IMR-90 (cell line): ENCODE measurements at regions not wholly inside any gene's neighbourhood (a gene's known extent, or its start where the extent isn't known, plus 50 kb on each side); places are given as distances from the start of the nearest gene placed in this dataset.

ENCODE experiments used
- ATAC-seq: fragments of 200-7000 bp; cut with Tn5 transposase; 2 replicates; pipeline ENCODE4 v1.9.1; 2020; ENCODE audit warnings: low read depth, mild to moderate bottlenecking, moderate library complexity
- BruUV-seq: library from RNA; stranded (reverse); fragments of 400-500 nt; replicated peaks from 2 replicates; lab custom pipeline; 2021; lab: Mats Ljungman, UMichigan
- CTCF ChIA-PET: fragments of 300-600 bp; formaldehyde crosslinking; extraction: SDS; loops from one replicate; lab custom pipeline; 2021; ENCODE audit warnings: antibody characterized with exemption; lab: Yijun Ruan, JAX
- POLR2A ChIA-PET: fragments of 300-600 bp; sonication (Branson Sonifier 250); formaldehyde crosslinking; loops from one replicate; lab custom pipeline; 2022; ENCODE audit warnings: antibody characterized with exemption; ENCODE audit not compliant: unreplicated experiment; lab: Charles Lee
- DNase-seq: peaks from one replicate; pipeline ENCODE4 v3.0.0; 2013
- H2AFZ ChIP-seq: replicated peaks from 2 replicates; pipeline ENCODE3; 2013; ENCODE audit warnings: low read length, mild to moderate bottlenecking; ENCODE audit not compliant: poor library complexity
- H2AK5ac ChIP-seq: 2 replicates; pipeline ENCODE4 v1.6.1; 2013; ENCODE audit warnings: low read depth, low read length, inconsistent platforms
- H2AK9ac ChIP-seq: replicated peaks from 2 replicates; pipeline ENCODE3; 2013; ENCODE audit warnings: mild to moderate bottlenecking, low read depth, low read length, moderate library complexity; ENCODE audit not compliant: poor library complexity
- H2BK120ac ChIP-seq: 2 replicates; pipeline ENCODE4 v1.6.1; 2013; ENCODE audit warnings: low read depth, low read length, inconsistent platforms
- H2BK15ac ChIP-seq: 3 replicates; pipeline ENCODE4 v1.6.1; 2013; ENCODE audit warnings: low read depth, low read length, inconsistent platforms
- H2BK20ac ChIP-seq: 2 replicates; pipeline ENCODE4 v1.6.1; 2013; ENCODE audit warnings: low read depth, mild to moderate bottlenecking, inconsistent platforms, low read length, moderate library complexity
- H2BK5ac ChIP-seq: 2 replicates; pipeline ENCODE4 v1.6.1; 2013; ENCODE audit warnings: mild to moderate bottlenecking, low read depth, low read length, inconsistent platforms; ENCODE audit not compliant: poor library complexity, severe bottlenecking
- H3K14ac ChIP-seq: replicated peaks from 2 replicates; pipeline ENCODE4 v1.6.1; 2013; ENCODE audit warnings: low read depth, low read length, inconsistent platforms
- H3K18ac ChIP-seq: 2 replicates; pipeline ENCODE4 v1.6.1; 2013; ENCODE audit warnings: low read depth, low read length, control low read depth
- H3K23ac ChIP-seq: 2 replicates; pipeline ENCODE4 v1.6.1; 2013; ENCODE audit warnings: low read depth, low read length, inconsistent platforms
- H3K27ac ChIP-seq: 2 replicates; pipeline ENCODE4 v1.5.1; 2013; ENCODE audit warnings: mild to moderate bottlenecking, control low read depth, low read length; ENCODE audit not compliant: insufficient read depth
- H3K27me3 ChIP-seq: 2 replicates; pipeline ENCODE4 v1.6.1; 2013; ENCODE audit warnings: low read length; ENCODE audit not compliant: control insufficient read depth, insufficient read depth
- H3K36me3 ChIP-seq: 2 replicates; pipeline ENCODE4 v1.6.1; 2013; ENCODE audit warnings: low read length, mixed read lengths; ENCODE audit not compliant: control insufficient read depth, insufficient read depth
- H3K4ac ChIP-seq: 2 replicates; pipeline ENCODE4 v1.6.1; 2013; ENCODE audit warnings: low read depth, low read length, inconsistent platforms
- H3K4me1 ChIP-seq: 2 replicates; pipeline ENCODE4 v1.6.1; 2013; ENCODE audit warnings: low read length, mixed read lengths; ENCODE audit not compliant: control insufficient read depth, insufficient read depth
- H3K4me2 ChIP-seq: 2 replicates; pipeline ENCODE4 v1.6.1; 2013; ENCODE audit warnings: low read depth, mild to moderate bottlenecking, control low read depth, low read length, moderate library complexity
- H3K4me3 ChIP-seq: 2 replicates; pipeline ENCODE4 v1.5.1; 2013; ENCODE audit warnings: low read depth, mild to moderate bottlenecking, control low read depth, low read length, moderate library complexity; ENCODE audit not compliant: insufficient read depth
- H3K56ac ChIP-seq: 2 replicates; pipeline ENCODE4 v1.6.1; 2013; ENCODE audit warnings: low read length, inconsistent platforms; ENCODE audit not compliant: insufficient read depth; ENCODE audit errors: extremely low read depth
- H3K79me1 ChIP-seq, 2 experiments: 2 replicates each; pipeline ENCODE4 v1.6.1; 2013; ENCODE audit warnings: low read length in 2 of 2, inconsistent platforms in 1 of 2, low read depth in 1 of 2
- H3K9ac ChIP-seq: 2 replicates; pipeline ENCODE4 v1.6.1; 2013; ENCODE audit warnings: low read depth, low read length, control low read depth
- H3K9me1 ChIP-seq: 2 replicates; pipeline ENCODE4 v1.6.1; 2013; ENCODE audit warnings: low read length, inconsistent platforms; ENCODE audit not compliant: insufficient read depth
- H3K9me3 ChIP-seq: 2 replicates; pipeline ENCODE4 v1.6.1; 2013; ENCODE audit warnings: low read length; ENCODE audit not compliant: control insufficient read depth, insufficient read depth
- H4K20me1 ChIP-seq: 2 replicates; pipeline ENCODE4 v1.6.1; 2013; ENCODE audit warnings: low read length, inconsistent platforms; ENCODE audit not compliant: insufficient read depth
- H4K5ac ChIP-seq: 2 replicates; pipeline ENCODE4 v1.6.1; 2013; ENCODE audit warnings: mild to moderate bottlenecking, low read depth, low read length, control low read depth
- H4K8ac ChIP-seq, 2 experiments: 2 replicates each; pipeline ENCODE4 v1.6.1; 2013; ENCODE audit warnings: low read depth in 2 of 2, low read length in 2 of 2, control low read depth in 1 of 2, inconsistent platforms in 1 of 2
- H4K91ac ChIP-seq: 2 replicates; pipeline ENCODE4 v1.6.1; 2013; ENCODE audit warnings: low read depth, low read length, inconsistent platforms; ENCODE audit not compliant: insufficient read depth
- BHLHE40 ChIP-seq: fragments of 150-350 bp; IDR thresholded peaks from 2 replicates; pipeline ENCODE4 v1.6.1; 2016; ENCODE audit warnings: mild to moderate bottlenecking, low read depth, low read length
- CEBPB ChIP-seq: IDR thresholded peaks from 2 replicates; pipeline ENCODE4 v1.6.1; 2012; ENCODE audit warnings: low read depth, low read length, improper control_type of control experiment
- CHD1 ChIP-seq: IDR thresholded peaks from 2 replicates; pipeline ENCODE4 v1.6.1; 2012; ENCODE audit warnings: low read depth, low read length, improper control_type of control experiment
- CTCF ChIP-seq: conservative IDR thresholded peaks from 2 replicates; pipeline ENCODE4 v1.5.1; 2012; ENCODE audit warnings: mild to moderate bottlenecking, low read depth, low read length, improper control_type of control experiment
- FOS ChIP-seq: fragments of 150-350 bp; IDR thresholded peaks from 2 replicates; pipeline ENCODE4 v1.6.1; 2016; ENCODE audit warnings: low read depth, low read length
- MAFK ChIP-seq: IDR thresholded peaks from 2 replicates; pipeline ENCODE4 v1.6.1; 2012; ENCODE audit warnings: low read depth, low read length, improper control_type of control experiment
- MAZ ChIP-seq: IDR thresholded peaks from 2 replicates; pipeline ENCODE4 v1.6.1; 2012; ENCODE audit warnings: low read depth, mild to moderate bottlenecking, low read length, improper control_type of control experiment, moderate library complexity, borderline replicate concordance
- MXI1 ChIP-seq: IDR thresholded peaks from 2 replicates; pipeline ENCODE4 v1.6.1; 2012; ENCODE audit warnings: low read depth, mild to moderate bottlenecking, low read length, moderate library complexity, borderline replicate concordance
- NFE2L2 ChIP-seq: fragments of 150-350 bp; IDR thresholded peaks from 2 replicates; pipeline ENCODE4 v1.6.1; 2016; ENCODE audit warnings: low read depth, mild to moderate bottlenecking, low read length
- POLR2A ChIP-seq: IDR thresholded peaks from 2 replicates; pipeline ENCODE4 v1.6.1; 2012; ENCODE audit warnings: mild to moderate bottlenecking, low read depth, low read length
- RAD21 ChIP-seq: IDR thresholded peaks from 2 replicates; pipeline ENCODE4 v1.6.1; 2012; ENCODE audit warnings: low read length, improper control_type of control experiment
- RCOR1 ChIP-seq: IDR thresholded peaks from 2 replicates; pipeline ENCODE4 v1.6.1; 2012; ENCODE audit warnings: mild to moderate bottlenecking, low read length, improper control_type of control experiment; ENCODE audit not compliant: insufficient replicate concordance
- RFX5 ChIP-seq: IDR thresholded peaks from 2 replicates; pipeline ENCODE4 v1.8.0; 2012; ENCODE audit warnings: low read depth, mild to moderate bottlenecking, low read length, moderate library complexity
- SMC3 ChIP-seq: fragments of 150-350 bp; IDR thresholded peaks from 2 replicates; pipeline ENCODE4 v1.6.1; 2016; ENCODE audit warnings: low read depth, mild to moderate bottlenecking, antibody characterized with exemption, low read length, moderate library complexity
- USF2 ChIP-seq: fragments of 150-350 bp; IDR thresholded peaks from 2 replicates; pipeline ENCODE4 v1.6.1; 2017; ENCODE audit warnings: mild to moderate bottlenecking, antibody characterized with exemption, low read length, low read depth
- WGBS, 2 experiments: methylation state at CpG; one replicate each; pipeline versions ENCODE4 v1.1.5 to v1.1.7; 2013; ENCODE audit warnings: missing lambda C conversion rate in 2 of 2; ENCODE audit not compliant: insufficient read length in 1 of 2; ENCODE audit errors: extremely low coverage in 2 of 2; 5-methylcytosine and 5-hydroxymethylcytosine counted together
- dilution Hi-C: fragments of 300-500 bp; cut with HindIII; formaldehyde crosslinking; loops from one replicate; pipeline ENCODE4 v1.14.3; 2018; ENCODE audit warnings: low sequenced_read_pairs; ENCODE audit not compliant: unreplicated experiment
- in situ Hi-C: fragments of 300-500 bp; cut with MboI; formaldehyde crosslinking; loops from 3 replicates; pipeline ENCODE4 v1.14.3; 2019; ENCODE audit warnings: low sequenced_read_pairs, inconsistent platforms, mixed read lengths
- intact Hi-C: fragments of 100-400 bp; cut with micrococcal nuclease; formaldehyde crosslinking; loops from 2 replicates; pipeline ENCODE4 v1.10.0; 2022
- TF ChIP-seq, protein P1 (sequence below): fragments of 150-350 bp; IDR thresholded peaks from 2 replicates; pipeline ENCODE4 v1.6.1; 2016; ENCODE audit warnings: low read depth, mild to moderate bottlenecking, low read length, moderate library complexity, borderline replicate concordance

DNA sequence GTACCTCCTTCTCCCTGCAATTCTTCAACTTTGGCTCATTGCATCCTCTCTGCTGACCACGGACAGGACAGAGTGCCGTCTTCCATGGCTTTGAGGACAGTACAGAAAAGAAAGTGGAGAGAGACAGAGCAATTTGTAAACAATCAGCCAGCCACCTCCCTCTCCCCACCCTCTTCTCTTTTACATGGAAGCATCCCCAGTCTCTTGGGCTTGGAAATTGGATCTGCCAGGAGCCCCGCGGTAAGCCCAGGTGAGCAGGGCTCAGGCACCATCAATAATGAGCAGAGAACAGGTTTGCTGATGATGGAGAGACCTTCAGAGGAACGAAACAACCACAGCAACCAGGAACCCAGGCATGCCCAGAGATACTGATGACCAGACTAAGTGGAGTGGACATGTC lies 194.9 kb upstream of the TNRC6C start:
- no peak for ATAC-seq
- Histone ChIP-seq H2AK9ac (no peak overlapping the region), H3K4me3 (no peak overlapping the region), H3K4me2 (no peak overlapping the region), H3K56ac (no peak overlapping the region), H3K4ac (no peak overlapping the region), H4K5ac (no peak overlapping the region), H3K27me3 (peaks cover 24% of the 10 kb centered on the region), H3K4me1 (no peaks in the 10 kb centered on the region), H4K8ac (no peak overlapping the region), H2BK15ac (no peak overlapping the region), H3K18ac (no peak overlapping the region), H3K9me3 (no peaks in the 10 kb centered on the region), H3K23ac (no peak overlapping the region), H3K36me3 (no peaks in the 10 kb centered on the region), H4K20me1 (no peaks in the 10 kb centered on the region), H2AFZ (no peak overlapping the region), H2AK5ac (no peak overlapping the region), H3K14ac (no peak overlapping the region), H2BK5ac (no peak overlapping the region), H2BK120ac (no peak overlapping the region), H3K27ac (no peak overlapping the region), H2BK20ac (no peak overlapping the region), H3K9me1 (no peaks in the 10 kb centered on the region), H3K9ac (no peak overlapping the region), H3K79me1 (no peaks in the 10 kb centered on the region), H4K91ac (no peak overlapping the region)
- POLR2A ChIA-PET = no interaction called here
- CTCF ChIA-PET = no interaction called here
- no TSS peak for BruUV-seq
- no peak for TF ChIP-seq MAZ
- TF ChIP-seq MXI1 = no peak
- no peak for TF ChIP-seq RCOR1
- no peak for TF ChIP-seq NFE2L2
- no peak for TF ChIP-seq USF2
- no peak for TF ChIP-seq MAFK
- TF ChIP-seq CTCF = no peak
- no peak for TF ChIP-seq POLR2A
- no peak for TF ChIP-seq CEBPB
- TF ChIP-seq FOS = no peak
- no peak for TF ChIP-seq BHLHE40
- no peak for TF ChIP-seq SMC3
- no peak for TF ChIP-seq RFX5
- TF ChIP-seq, protein P1, sequence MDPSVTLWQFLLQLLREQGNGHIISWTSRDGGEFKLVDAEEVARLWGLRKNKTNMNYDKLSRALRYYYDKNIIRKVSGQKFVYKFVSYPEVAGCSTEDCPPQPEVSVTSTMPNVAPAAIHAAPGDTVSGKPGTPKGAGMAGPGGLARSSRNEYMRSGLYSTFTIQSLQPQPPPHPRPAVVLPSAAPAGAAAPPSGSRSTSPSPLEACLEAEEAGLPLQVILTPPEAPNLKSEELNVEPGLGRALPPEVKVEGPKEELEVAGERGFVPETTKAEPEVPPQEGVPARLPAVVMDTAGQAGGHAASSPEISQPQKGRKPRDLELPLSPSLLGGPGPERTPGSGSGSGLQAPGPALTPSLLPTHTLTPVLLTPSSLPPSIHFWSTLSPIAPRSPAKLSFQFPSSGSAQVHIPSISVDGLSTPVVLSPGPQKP = no peak
- TF ChIP-seq CHD1 = no peak
- no peak for TF ChIP-seq RAD21
- dilution Hi-C loops = no loop called here
- no peak for DNase-seq
- intact Hi-C loops = no loop called here
- in situ Hi-C loops = no loop called here
- no CpG with 5 or more reads among the region's 5 CpGs for WGBS, 2 experiments
